HG03521 (cell line): ENCODE measurements at regions not wholly inside any gene's neighbourhood (a gene's known extent, or its start where the extent isn't known, plus 50 kb on each side); places are given as distances from the start of the nearest gene placed in this dataset.
"Not testable (repeated sequence)": the region's sequence is repeated elsewhere in the genome, so short reads cannot be mapped to it uniquely, and the experiment has no call there.

Experiments used
- ATAC-seq: cut with Tn5 transposase; IDR thresholded peaks from one replicate; pipeline ENCODE4 v1.9.1; 2021; ENCODE audit warnings: mild to moderate bottlenecking, moderate library complexity; ENCODE audit not compliant: unreplicated experiment

DNA sequence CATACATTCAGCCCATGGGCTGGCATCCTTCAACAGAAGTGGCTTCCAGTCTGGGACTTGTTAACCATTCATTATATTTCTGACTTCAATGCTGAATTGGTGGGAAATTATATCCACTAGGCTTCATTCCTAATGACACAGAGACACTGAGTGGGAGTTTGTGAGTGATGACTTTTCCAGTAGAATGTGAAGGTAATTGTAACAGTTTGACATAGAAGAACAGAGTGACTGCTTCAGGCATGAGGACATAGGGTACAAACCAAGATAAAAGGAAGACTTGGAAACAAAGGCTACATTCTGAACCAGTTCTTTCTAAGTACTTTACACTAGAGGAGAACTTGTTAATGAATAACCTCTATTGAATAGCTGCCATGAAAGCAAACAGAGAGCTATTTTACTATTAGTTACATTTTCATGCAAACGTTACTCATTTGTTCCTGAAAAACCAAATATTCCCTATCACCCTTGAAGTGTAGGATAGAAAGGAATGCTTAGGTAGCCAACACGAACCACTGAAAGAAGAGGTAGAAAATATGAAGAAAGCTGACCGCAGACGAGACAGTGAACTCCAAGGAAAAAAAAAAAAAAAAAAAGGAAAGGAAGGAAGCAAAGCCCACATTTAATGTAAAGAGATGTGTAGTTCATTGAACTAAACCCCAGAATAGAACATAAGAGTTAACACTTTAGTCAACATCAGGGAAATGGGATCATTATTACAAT lies 237.0 kb upstream of the SEMA3C start:
- ATAC-seq: no peak

DNA sequence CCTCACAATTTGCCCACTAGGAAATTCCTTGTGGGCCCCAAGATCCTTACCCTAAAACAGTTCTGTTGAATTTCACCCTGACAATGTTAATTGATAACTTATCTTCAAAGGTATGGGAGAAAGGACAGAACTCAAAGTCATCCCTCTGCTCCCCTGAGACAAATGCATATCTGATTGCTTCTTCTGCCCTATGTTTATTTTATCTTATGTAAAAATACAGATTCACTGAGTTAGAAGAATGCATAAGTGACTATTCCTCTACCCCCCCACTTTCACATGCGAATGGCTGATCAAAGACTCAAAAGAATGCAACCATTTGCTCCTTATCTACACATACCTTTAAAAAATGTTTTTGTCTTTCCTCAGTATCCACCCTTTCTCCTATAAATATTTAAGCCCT lies 235.7 kb upstream of the SEMA3C start:
- no peak for ATAC-seq

DNA sequence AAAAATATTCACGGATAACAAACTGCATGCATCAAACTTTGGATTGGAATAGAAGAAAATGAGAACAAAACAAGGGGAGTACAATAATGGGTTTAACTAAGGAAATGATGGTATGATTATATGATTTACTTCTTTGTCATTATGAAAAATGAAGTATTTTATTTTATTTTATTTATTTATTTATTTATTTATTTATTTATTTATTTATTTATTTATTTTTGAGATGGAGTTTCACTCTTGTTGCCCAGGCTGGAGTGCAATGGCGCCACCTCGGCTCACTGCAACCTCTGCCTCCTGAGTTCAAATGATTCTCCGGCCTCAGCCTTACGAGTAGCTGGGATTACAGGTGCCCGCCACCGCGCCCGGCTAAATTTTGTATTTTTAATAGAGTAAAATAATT lies 234.1 kb upstream of the SEMA3C start:
- not testable (repeated sequence) for ATAC-seq

DNA sequence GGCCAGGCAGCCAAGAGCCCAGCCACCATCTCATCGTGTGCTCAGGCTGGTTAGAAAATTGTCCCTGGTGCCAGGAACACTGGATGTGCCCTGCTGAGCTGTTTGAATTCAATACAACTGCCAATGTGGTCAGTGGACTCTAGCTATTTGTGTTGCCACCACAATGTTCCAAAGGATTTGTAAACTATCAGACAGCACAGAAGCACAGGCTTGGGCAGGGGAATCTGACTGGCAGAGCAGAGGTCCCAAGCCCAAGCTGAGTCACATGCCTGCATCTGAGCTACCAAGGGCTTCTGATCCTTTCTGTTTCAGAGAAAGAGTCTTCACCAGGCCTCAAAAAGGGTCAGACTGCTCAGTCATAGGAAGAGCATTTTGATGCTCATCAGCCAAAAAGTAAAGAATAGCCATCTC lies 232.1 kb upstream of the SEMA3C start:
- no peak for ATAC-seq

DNA sequence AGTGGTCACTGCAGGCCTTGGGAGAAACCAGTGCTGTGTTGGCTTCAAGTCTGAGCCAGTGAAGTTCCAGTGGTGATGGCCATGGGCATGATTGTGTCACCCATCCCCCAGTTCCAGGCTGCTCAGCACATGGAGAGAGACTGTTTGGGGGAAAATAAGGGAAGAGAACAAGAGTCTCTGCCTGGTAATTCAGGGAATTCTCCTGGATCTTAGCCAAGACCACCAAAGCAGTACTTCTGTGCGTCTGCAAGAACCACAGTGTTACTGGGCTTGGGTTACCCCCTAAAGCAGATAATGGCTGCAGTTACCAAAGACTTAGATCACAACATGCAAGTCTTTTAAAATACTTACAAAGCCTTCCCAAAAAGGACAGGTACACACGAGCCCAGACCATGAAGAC lies 225.0 kb upstream of the SEMA3C start:
- ATAC-seq: no peak

DNA sequence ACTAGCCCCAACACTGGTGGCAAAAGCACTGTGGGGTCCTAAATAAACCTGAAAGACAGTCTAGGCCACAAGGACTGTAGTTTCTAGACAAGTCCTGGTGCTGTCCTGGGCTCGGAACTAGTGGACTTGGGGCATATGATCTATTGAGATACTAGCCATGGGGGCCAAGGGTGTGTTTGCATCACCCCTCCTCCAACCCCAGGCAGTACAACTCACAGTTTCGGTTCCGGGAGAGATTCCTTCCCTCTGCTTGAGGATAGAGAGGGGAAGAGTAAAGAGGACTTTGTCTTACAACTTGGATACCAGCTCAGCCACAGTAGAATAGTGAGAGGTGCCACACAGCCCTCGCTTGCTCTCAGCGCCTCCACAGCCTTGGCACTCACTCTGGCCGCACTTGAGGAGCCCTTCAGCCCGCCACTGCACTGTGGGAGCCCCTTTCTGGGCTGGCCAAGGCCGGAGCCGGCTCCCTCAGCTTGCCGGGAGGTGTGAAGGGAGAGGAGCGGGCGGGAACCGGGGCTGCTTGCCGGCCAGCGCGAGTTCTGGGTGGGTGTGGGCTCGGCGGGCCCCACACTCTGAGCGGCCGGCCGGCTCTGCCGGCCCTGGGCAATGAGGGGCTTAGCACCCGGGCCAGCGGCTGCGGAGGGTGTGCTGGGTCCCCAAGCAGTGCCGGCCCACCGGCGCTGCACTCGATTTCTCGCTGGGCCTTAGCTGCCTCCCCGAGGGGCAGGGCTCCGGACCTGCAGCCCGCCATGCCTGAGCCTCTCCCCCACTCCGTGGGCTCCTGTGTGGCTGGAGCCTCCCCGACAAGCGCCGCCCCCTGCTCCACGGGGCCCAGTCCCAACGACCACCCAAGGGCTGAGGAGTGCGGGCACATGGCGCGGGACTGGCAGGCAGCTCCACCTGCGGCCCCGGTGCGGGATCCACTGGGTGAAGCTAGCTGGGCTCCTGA lies 222.7 kb upstream of the SEMA3C start:
- not testable (repeated sequence) for ATAC-seq

DNA sequence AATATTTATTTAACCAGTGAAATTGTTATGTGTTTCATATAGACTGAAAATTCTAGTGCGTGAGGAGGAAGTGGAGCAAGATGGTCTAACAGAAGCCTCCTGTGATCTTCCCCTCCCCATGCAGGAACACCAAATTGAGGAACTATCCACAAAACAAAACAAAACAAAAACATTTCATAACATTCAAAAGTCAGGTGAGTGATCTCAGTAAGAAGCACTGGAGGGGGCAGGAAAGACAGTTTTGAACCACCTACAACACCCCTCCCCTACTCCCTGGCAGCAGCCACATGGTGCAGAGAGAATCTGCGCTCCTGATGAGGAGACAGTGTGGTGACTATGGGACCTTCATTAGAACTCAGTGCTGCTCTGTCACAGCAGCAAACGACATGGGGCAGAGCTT lies 221.9 kb upstream of the SEMA3C start:
- no peak for ATAC-seq

DNA sequence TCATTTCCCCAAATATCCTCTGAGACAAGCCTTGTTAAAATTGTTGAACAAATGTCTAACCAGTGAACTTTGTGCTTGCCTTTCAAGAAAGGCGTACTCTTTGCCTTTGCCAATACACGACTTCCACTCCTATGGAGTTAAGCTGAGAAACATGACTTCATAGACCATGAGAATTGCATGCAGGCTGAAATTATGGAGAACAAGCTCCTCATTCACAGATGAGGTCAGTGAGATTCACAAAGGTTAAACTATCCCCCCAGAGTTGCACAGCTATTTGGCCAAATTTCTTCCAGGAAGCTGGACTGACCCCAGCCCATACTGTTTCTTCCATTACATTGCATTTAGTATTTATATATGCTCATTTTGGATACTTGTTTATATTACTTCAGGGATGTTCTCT lies 221.4 kb upstream of the SEMA3C start:
- ATAC-seq: no peak

DNA sequence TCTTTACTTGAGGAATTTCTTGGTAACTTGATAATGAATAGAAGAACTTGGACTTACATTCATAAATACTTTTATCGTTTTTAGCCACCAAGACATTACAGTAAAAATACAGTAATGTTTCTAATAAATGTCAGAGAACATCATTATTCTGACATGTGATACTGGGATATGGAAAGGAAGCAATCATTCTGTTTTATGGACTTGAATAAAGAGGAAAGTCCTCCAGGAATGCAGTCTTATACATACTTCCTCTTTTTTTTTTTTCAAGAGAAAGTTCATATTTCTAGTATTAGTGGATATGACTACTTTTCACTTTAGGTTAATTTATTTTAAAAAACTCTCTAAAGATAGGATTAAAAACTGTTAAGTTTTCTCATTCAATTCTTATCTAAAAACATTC lies 220.0 kb upstream of the SEMA3C start:
- ATAC-seq: no peak

DNA sequence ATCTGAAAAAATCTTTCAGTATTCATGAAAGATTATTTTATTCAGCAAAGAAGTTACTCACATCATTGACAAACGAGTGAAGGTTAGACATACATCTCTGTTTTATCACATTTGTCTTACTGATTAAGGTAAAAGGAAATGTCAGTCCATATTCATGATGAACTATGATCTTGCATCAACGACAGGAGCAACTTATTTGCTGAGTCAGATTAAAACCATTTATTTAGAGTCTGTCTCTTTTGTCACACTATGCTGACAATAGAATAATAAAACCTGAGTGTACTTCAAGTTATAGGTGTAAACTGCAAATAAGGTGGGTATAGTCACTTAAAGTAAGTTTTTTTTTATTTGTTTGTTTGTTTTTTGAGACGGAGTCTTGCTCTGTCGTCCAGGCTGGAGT lies 216.5 kb upstream of the SEMA3C start:
- no peak for ATAC-seq

DNA sequence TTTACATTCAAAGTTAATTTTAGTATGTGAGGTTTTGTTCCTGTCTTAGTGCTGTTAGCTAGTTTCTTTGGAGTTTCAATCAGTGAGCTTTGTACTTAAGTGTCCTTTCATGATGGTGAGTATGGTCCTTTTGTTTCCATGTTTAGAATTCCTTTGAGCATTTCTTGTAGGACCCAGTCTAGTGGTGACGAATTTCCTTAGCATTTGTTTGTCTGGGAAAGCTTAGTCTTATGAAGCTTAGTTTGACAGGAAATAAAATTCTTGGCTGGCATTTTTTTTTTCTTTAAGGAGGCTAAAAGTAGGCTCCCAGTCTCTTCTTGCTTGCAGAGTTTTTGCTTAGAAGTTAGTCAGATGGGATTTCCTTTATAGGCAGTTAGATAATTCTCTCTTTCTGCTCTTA lies 209.2 kb upstream of the SEMA3C start:
- no peak for ATAC-seq

DNA sequence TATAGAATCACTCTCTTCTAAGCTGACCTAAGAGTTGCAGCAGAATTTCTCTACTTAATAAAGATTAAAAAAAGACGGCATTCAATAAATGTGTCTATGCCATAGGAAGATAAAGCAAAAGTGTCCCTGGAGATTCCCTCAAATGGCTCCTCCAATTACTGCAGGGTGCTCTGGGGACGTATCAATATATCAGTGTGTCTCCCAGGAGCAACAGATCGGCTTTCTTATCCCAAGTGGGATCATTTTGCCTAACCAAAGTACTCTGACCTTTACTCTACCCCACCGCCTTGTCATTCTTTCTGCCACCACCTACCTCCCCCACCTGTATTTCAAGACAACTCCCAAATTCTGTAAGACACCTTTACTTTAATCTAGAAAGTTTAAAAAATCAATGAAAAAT lies 202.0 kb upstream of the SEMA3C start:
- ATAC-seq: no peak

DNA sequence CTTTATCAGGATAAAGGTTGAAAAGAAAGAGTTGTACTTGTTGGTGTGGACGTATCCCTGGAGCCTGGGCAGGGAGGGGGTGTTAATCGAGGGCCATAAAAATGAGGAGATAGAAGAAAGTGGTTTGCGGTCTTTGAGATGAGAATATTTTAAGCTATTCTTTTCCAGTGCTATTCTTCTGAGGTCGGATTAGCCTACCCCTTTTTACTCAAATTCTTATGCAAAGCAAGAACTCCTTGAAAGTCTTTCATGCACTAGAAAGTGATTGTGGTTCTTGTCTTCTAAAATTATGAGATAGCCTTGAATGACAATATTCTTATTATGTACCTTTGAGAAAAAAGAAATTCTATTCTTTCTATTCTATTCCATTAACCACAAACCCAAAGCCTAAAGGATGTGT lies 201.3 kb upstream of the SEMA3C start:
- no peak for ATAC-seq

DNA sequence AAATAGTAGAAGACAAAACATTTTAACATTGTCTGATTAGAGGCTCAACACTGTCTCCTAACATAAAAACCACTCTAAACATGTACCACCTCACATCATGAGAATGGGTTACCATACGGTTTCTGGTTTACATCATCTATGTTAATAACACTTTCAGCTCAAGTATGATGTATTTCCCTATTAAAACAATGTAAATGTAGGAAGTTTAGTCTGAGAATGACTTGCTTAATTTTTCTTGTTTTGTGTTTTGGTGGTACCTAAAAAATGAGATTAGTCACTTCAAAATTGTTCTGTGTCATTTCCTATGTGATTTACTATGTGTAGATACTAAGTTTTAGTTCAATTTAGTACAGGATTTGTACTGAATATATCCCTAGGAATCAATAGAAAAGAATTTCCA lies 195.8 kb upstream of the SEMA3C start:
- ATAC-seq: no peak

DNA sequence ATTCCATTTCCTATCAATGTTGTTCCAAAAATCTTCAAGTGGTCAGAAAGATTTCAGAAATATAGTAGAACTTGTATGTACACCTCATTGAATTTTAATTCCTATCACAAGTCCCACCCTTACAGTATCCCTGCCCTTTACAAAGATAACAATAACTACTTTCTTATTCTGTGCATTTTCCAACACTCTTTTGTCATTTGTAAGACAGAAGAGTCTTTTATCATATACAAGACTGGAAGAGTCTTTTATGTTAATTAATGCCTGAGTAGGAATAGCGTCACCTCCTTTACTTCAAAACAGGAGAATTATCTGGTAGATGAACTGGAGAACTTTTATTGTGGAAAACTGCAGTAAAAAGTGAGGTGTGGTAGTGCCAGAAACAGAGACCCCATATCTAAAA lies 193.9 kb upstream of the SEMA3C start:
- ATAC-seq: no peak

DNA sequence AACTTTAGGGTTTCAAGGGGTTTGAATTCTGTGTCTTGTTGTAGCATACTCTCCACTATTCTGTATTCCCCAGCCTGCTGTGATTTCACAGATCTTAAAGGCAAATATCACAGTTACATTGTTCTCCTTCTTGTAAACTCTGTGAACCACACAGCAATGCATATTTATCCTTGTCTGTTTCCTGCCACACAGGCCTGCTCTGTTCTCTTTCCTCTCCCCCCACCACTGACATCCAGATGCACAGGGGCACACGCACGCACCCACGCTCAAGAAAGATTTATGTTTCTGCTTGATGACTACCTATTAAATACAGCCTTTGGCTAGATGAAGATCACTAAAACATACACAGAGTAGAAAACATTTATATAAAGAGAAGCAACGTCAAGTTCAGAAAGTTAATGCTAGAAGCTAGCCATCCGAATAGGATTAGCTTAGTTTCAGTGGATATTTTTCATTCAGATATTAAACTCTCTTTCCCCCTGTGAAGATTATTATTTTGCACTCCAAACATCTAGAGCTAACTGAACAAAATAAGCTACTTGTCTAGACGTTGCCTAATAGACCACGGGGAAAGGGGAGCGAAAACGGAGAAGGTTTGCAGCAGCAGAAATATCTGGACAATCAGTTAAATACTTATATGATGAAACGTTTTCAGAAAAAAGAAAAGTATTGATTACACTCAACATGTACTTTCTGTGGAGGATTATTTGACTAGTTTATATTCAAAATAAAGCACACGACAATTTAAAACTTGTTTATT lies 193.1 kb upstream of the SEMA3C start:
- no peak for ATAC-seq

DNA sequence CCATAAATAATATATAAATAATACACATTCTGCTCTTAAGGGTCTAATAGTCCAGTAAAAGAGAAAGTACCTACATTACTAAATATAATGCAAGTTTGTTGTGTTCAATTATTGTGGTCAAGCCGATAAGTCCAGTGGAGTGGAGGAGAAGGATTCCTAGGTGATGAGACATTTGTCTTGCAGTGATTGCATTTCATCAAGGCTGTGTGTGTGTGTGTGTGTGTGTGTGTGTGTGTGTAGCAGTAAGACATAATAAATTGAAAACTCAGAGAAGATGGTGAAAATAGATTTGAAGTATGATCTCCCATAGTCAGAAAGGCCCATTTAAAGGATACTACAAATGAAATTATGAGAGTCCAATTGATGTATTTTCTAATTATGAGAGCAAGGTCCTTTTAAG lies 192.5 kb upstream of the SEMA3C start:
- ATAC-seq: no peak

DNA sequence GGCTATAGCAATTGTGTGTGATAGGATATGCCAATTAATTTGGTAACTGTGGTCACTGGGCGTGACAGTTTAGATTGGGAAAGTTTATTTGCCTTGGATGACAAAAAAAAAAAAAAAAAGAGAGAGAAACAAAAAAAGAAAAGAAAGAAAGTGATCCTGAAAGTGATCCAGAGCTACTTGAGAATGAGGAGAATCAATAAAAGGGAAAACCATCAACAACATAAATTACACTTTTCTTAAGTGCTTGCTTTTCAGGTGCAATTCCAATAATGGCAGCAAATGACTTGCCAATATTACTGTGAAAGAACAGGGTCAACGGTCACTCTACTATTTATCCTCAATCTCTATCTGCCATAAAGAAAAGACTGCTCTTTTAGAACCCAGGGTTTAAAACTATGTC lies 191.8 kb upstream of the SEMA3C start:
- ATAC-seq: no peak

DNA sequence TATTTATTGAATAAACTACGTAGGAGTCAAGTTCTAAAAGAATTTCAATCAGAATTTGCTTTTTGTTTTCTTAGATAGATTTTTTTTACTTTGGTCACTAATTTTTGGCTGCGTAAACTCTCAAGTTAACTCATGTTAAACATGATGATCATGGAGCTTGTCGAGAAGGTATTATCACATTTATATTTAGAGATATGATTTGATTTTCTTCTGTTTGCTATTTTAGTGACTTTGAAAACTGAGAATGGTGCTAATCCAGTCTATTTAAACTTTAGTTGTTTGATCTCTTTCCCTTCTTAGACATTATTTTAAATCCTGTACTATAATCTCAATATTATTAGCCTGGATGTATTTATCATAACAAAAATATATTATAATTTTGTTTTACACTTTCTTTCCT lies 179.4 kb upstream of the SEMA3C start:
- no peak for ATAC-seq

DNA sequence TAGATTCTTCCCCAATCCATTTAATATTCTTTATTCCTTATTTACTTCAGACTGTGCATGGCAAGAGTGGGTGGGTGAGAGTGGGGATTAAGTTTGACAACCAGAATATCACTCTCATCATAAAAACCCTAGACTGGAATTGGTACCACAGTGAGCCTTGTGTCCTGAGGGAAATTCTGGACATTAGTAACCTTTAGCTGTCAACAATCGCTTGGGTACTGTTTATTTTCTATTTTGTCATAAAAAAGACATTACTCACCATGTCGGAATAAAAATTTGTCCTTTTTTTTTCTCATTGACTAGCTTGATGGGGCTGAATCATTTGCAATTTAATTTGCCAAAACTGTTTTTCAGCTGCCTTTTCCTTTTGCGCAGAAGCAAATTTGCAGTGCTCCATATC lies 176.1 kb upstream of the SEMA3C start:
- no peak for ATAC-seq

DNA sequence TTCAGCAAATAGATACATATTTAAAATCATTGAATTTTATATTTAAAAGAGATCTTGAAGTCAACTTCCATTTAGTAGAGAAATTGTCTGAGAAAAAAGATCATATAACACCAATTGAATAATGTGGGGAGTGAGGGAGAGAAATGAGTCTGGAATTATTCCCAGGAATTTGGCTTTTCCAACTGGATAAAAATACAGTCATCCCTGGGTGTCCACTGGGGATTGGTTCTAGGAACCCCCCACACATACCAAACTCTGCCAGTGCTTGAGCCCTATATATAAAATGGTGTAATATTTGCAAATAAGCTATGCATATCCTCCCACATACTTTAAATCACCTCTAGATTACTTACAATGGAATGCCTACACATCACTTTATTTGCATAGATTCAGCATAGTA lies 162.8 kb upstream of the SEMA3C start:
- no peak for ATAC-seq

DNA sequence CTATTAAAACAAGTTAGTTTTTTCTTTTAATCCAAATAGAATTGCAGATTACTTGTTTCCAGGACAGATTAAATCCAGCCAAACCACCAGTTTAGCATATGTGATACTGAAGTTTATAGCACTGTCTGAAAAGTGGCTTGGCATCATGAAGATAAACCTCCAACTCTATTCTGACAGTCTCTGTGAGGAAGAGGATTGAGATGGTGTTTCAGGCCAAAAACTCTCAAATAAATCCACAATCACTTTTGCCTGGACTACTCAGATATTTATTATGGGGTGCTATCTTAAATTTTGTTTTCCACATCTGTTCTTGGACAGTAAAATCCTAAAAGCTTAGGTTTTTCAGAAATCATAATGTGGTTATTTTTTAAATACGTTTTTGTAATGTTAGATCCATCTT lies 161.7 kb upstream of the SEMA3C start:
- ATAC-seq: no peak
